HPDE6-E6E7 (cell line): ENCODE measurements at regions not wholly inside any gene's neighbourhood (a gene's known extent, or its start where the extent isn't known, plus 50 kb on each side); places are given as distances from the start of the nearest gene placed in this dataset.

Experiments
- DNase-seq: peaks from one replicate; pipeline ENCODE4 v3.0.0; 2011; ENCODE audit warnings: missing footprints; ENCODE audit errors: extremely low spot score

DNA sequence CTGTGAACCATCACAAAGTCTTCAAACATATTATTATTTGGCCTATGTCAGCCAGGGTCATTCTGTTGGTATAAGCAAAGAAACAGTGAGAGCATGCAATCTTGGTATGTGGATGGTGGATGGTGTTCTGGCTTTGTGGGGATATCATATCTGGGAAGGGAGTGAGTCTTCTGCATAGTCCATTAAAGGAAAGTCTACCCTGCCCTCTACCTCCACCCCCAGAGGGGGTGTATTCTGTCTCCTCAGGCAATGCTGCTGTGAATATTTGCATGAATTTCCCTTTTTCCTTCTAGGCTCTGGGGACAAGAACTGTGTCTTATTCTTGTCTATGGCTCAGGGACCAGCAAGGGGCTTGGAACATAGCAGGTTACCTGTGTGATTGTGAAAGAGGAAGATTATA, 495.8 kb downstream of the PDCD6IP start:
- DNase-seq: no peak

DNA sequence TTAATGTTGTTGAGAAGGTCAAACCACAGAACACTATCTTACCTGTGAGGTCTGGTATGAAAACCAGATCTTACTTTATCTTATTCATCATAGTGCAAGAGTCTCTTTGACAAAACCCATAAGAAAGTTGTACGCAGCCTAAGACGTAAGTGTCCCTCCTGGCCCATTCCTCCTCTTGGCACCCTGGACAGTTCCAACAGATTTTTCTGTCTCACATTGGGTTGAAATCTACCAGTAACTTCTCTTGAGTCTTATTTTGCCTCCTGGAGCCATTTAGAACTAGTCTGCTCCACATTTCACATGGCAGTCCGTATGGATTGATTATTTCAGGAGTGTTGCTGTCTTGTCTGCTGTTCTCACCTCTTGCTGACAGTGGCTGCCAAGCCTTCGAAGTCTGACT, 498.4 kb downstream of the PDCD6IP start:
- no peak for DNase-seq

DNA sequence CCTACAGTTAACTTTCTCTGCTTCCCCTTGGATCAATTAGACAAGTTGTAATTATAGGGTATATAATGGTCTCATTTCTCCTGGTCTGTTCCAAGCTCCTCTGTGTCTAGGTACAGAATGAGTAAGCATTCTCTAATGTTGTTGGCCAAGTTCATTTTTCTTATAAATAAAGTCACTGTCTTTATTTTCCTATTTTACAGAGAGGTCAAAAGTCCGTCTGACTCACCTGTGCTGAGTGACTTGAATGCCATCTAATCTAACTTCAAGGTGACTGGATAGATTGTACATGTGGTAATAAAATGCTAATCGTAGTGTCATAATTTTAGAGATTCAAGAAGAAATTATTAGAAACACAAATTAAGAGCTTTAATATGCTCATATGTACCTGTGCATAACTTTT, 500.2 kb downstream of the PDCD6IP start:
- DNase-seq: no peak

DNA sequence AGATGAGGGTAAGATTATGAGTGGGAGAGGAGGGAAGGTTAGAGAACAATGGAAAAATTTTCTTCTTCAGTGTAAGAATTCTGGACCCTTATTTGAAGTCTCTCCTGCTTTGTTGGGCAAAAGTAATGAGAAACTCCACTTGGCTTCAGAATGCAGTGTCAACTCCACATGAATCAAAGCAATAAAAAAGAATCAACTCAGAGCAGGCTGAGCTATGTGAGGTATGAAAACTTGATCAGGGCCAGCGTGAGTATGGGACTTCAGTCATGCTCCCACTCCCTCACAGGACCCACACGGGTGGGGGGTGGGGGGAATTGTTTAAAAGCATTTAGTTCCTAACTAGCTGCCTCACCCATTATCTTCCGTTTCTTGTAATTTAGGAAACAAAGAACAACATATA, 502.2 kb downstream of the PDCD6IP start:
- no peak for DNase-seq

DNA sequence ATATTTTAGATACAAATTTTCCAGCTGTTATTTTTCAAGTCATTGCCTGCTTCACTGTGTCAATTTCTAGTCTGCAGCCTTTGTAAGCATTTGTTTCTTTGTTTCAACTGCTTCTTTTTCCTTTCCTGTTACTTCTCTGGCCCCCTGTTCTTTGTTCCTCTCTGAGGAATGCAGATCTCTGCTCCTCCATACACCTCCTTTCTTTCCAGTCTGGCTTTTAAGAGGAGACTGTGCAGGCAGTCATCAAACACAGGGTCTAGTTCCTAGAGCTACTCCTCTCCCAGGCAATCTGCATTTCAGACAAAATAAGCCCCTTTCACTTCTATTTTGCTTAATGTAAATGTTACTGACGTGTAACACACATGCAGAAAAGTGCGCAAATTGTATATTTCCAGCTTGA, 502.9 kb downstream of the PDCD6IP start:
- no peak for DNase-seq

DNA sequence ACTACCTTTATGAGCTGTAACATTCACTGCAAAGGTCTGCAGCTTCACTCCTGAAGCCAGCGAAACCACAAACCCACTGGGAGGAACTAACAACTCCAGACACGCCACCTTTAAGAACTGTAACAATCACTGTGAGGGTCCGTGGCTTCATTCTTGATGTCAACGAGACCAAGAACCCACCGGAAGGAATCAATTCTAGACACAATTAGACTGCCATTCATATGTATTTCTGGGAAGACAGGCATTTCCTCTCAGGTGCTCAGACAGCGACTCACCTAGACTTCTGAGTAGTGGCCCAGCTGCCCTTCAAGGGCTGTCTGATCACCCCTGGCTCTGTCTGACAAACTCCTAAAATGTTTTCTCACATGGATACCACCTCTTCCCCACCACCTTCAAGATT, 506.8 kb downstream of the PDCD6IP start:
- no peak for DNase-seq

DNA sequence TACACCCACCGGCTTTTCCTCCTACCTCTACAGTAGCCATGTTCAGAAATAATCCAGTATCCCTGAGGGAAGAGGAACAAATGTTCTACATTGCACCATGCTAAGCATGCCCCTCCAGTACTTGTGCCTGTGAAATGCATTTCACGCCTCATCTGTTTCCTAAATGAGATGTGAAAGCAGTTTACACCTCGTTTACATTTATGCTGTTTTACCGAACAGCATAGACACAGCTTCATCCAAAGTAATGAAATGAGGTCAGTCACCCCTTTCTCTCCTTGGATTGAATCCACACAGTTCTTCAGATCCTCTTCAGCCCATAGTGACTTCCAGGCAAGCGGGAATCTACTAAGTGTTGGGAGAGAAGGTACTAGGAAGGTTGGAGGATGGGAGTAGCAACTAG, 514.3 kb downstream of the PDCD6IP start:
- no peak for DNase-seq

DNA sequence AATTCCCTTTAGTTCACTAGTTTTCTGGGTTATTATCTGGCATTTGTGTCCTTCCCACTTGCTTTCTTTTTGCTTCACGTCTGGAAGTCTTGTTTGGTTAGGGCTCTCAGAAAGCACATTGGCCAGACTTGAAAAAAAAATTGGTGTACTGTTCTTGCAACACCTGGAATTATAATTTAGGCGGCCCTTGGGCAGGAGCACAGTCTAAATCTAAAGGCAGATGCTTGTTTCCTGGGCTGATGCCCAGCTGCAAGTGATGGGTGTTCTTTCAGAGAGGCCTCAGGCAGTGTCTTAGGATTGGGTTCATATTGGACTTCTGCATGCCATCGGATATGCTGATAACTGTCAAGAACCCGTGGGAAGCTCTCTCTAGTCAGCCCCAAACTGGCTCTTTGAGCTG, 521.5 kb downstream of the PDCD6IP start:
- DNase-seq: no peak

DNA sequence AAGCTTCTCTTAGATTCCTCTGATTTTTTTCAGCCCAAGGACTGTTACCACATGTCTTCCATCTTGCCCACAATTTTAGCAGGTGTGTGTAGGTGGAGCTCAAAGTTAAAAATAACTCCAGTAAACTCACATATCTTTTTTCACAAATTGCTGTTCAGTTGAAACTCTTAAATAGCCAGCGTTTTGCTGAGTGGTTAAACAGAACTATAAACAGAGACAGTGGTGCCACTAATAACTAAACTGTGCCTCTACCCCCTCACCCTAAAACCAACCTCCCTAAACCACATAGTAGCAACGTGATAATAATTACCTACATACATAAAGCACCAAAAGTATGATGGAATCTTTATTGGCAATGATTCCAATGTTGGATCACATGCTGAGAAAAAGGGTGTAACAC, 525.1 kb downstream of the PDCD6IP start:
- DNase-seq: no peak

DNA sequence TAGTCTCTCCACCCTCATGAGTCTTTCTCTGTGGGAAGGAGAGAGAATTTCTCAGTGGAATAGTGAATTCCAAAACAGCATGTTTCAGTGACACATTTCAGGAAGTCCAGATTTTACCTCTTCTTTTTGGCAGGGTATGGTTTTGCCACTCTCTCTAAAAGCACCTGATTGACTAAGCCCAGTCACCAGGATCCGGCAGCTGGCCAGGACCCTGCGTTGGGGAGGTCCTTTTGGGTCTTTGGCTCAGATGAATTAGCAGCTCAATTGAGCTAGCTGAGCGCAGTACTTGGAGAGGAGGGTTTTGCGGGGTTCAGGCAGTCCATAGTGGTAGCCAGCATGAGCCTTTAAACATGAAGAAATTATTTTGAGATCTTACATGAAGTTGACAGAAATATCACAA, 548.2 kb downstream of the PDCD6IP start:
- no peak for DNase-seq

DNA sequence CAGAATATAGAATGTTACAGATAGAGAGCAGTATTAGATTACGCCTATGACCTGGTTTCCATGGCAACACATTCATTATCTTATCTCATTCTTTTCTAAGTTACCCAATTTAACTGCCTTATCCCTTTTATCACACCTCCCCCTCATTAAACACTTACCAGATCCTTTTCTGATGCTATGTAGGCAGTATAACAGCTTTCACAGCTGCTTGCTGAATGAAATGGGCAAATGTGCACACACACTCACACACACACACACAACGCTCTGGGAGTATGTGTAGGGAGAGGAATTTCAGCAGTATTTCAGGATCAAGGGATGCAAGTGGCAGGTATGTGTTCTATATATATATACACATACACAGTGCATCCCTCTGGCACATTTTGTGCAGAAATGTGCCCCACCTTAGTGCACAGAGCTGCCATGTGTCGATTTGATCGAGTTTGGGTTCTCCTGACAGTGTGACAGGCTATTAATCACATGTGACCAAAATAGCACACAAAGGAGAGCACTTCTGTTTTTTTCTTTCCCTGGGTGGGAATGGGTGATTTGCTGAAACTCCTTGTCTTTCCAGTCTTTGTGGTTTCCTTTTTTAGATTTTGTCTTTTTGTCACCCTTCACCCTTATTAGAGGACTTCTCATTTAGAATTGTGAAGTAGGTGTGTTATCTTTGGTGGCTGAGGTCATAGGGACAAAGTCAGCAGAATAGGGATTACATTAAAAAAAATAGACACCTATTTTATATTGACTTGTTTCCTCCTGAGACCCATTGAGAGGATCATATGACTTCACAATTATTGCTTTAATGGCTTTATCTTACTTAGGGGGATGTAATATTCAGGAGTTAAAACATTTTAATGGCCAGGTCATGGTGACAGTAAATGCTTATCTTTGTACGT, 553.7 kb downstream of the PDCD6IP start:
- DNase-seq: no peak

DNA sequence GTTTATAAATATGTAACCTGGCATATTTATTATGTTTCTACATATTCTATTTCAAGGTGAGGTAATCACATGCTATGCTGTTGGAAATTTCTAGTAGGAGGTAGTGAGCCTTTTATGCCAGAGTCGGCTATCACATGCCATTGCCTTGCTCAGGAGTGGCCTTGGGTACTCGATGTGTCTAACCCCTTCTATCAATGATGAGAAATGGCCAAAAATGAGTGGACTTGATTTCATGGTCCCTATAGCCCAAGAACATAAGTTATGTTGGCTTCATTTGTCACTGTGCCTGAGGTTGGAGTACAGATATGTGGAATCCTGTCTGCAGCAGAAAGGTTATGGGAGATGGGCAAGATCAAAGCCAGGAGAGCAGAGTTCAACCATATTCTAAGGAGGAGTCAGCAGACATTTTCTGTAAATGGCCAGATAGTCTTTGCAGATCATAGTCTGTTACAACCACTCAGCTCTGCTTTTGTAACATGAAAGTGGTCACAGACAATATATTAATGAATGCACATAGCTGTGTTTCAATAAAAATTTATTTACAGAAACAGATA, 554.4 kb downstream of the PDCD6IP start:
- no peak for DNase-seq

DNA sequence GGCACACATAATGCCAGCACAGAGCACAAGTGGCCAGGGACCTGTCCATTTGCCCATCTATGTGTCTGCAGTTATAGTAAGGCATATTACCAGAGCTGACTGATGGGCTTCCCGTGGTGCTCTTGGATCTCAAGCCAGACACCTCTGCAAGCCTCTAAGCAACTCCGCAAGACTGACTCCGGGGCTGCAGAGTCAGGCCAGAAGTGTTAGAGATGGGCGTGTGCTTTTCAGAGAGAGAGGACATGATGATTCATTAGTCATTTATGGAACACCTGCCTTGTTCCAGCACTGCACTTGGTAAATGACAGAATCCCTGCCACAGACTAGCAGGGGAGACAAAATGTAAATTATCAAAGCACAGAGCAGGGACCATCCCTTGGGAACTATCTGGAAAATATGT, 559.0 kb downstream of the PDCD6IP start:
- no peak for DNase-seq

DNA sequence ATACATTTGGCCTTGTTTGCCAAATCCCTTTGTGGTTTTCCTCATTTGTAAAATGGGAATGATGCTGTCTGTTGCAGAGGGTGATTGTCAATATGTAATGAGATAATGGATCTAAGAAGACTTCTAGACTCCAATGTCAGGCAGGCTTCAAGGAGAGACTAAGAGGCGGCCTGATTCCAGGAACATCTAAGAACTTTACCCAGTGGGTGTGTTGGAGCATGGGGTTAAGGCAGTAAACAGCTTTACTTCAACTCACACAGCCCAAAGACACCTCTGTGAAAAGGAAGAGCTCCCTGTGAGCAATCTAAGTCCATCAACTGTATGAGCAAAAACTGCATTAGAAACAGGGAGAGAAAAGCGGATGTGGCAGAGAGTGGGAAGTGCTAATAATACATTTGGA, 560.6 kb downstream of the PDCD6IP start:
- DNase-seq: no peak

DNA sequence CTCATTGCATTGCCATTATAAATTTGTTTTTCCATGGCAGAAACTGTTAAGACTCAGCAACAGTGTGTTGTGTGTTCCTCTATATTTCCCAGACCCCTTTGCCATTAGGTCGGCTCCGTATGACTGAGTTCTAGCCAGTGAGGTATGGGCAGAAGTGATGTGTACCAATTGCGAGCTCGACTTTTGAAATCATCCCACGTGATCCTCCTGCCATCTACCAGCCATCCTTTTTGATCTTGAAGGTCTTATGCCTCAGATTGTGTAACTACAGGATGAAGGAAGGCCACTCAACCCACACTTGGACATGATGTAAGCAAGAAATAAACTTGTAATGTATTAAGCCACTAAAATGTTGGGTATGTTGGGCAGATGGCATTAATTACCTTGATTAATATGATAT, 562.3 kb downstream of the PDCD6IP start:
- DNase-seq: no peak

DNA sequence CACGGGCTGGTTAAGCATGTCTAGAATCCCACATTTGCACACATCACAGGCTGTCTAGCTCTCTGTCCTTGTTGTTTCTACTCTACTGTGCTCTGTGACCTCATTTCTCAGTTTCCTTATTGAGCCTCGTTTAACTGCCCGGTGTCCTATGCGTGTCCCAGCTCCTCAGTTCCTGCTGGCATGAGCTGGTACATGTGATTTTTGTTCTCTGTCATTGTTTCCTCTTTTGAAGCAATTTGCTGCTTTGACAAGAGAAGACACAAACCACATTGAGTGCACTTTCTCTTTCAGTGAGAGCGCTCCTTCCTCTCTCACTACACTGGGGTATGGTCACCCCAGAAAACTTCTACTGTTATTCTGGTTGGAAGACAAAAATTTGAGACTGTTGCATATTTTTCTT, 563.5 kb downstream of the PDCD6IP start:
- DNase-seq: no peak

DNA sequence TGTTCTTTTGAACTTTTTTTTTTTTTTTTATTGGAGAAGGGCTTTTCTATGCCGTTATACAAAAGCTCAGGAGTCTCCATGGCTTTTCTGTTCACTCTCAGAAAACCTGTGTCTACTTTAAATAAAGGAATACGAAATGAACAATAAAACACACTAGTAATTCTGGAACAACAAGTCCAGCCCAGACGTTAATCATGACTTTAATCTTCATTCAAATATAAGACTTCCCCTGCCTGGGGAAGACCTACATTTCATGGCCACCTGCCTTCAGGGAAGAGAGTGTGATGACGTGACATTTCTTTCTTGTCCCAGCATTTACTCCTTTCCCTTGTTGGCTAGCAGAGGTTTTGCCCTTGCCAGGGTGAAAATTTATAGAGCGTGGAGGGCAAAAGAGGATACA, 564.5 kb downstream of the PDCD6IP start:
- DNase-seq: no peak

DNA sequence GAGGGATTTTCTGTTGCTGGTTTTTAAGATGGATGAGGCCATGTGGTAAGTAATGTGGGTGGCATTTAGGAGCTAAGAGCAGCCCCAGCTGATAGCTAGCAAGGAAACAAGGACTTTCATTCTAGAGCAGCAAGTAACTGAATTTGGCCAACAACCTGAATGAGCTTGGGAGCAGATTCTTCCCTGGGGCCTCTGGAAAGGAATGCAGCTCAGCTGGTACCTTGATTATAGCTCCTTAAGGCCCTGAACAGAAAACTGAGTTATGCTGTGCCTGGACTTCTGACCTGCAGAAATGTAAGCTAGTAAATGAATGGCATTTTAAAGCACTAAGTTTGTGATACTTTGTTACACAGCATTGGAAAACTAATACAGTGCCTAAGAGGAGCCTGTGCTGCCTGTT, 565.5 kb downstream of the PDCD6IP start:
- DNase-seq: no peak

DNA sequence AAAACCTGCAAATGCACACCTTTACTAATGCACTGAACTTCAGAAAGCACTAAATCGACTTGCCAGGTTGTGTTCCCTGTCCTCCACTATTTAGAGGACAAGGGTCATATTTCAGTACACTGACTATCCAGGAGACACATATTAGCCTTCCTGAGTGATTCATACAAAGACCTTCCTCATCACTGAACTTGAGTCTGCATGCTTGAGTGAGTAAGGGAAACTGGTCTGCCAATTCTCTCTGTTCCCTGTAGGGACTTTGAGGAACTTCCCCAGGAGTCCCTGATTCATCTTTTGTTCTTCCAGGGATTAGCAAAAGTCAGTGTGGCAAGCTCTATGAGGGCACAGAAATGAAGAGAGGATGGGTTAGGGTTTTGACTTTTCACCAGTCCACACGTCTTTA, 565.9 kb downstream of the PDCD6IP start:
- DNase-seq: no peak

DNA sequence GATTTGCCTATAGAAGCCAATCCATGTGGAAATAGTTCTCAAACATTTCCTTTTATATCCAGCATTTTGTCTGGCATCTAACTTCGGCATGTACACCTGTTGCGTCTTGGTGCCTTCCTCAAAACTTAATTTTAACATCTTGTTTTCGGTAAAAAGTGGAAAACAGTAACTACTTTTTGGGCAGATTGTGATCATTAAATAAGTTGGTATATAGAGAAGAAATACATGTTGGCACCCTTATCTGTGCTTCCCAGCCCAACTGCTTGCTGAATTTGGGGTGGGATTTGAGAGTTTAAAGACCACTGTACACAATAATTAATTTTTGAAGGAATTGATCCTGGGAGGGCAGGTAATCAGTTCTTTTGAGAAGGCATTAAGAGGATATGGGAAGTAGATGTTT, 566.8 kb downstream of the PDCD6IP start:
- no peak for DNase-seq

DNA sequence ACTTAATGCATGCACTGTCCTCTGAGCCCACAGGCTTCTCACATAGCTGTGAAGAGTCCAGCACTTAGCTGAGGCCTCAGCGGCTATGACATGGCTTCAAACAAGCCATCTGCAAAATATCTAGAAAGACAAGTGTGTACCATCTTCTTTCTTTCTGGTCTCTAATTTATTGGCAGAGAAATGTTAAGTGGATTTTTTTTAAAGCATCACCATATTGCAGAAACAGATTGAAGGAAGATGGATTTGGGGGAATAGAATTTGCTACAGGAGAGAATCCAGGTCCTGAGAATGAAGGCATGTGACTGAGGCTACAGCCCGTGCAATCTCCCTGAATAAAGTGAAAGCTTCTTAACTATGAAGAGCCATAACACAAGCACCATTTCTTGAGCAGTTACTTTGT, 567.3 kb downstream of the PDCD6IP start:
- DNase-seq: no peak

DNA sequence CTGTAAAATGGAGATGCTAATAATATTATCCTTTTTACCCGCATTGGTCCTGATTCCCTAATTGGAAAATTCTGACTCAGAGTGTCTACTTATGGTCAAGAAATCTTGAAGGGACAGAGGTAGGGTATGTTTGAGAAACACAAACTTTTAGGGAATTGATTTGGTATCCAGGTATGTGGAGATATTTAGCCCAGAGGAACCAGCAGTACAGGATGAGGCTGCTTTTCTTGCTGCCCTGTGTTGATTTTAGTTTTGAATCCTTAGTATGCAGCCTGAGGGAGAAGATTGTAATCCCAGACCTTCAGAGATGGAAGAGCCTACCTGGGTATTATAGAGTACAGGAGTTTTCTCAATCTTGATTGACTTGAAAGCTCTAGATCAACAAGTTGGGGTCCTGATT, 569.1 kb downstream of the PDCD6IP start:
- DNase-seq: no peak

DNA sequence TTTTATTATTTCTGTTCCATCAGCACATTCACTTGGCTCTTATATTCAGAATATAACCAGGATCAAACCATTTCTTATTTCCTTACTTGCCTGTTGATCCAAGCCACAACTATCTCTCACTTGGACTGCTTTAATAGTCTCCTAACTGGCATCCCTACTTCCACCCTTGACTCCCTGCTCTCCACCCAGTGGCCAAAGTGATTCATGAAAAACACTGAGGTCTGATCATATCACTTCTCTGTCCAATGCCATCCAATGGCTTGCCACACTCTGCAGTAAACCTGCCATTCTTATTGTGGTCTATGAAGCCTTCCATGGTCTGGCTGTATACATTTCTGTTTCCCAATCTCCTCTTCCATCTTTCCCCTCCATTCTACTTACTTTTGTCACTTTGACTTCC, 576.1 kb downstream of the PDCD6IP start:
- DNase-seq: no peak

DNA sequence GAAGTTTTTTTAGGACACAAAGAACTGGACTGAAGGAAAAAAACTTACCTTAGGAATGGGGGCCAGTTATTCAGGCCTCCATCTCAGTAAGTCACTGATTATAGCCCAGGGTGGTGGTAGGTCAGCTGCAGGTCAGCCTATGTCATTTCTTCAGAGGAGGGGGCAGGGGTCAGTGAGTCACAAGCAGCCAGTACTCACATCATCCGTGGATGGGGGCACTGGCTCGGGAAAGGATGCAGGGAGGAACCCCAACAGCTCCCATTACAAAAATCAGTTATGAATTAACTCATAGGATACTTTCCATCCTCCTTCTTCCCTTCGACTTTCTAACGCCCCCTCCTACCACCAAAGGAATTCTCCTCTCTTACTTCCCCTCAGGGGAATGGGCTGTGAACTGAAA, 578.3 kb downstream of the PDCD6IP start:
- no peak for DNase-seq
